COLO668 (cell line): ENCODE measurements at regions not wholly inside any gene's neighbourhood (a gene's known extent, or its start where the extent isn't known, plus 50 kb on each side); places are given as distances from the start of the nearest gene placed in this dataset.
"Not testable (repeated sequence)": the region's sequence is repeated elsewhere in the genome, so short reads cannot be mapped to it uniquely, and the experiment has no call there.

Experiments used
- DNase-seq: peaks from one replicate; lab custom pipeline; 2025; ENCODE audit not compliant: unreplicated experiment; lab: John Stamatoyannopoulos, UW

- DNase-seq, result no peak
Observed at GRCh38 chr1:87398641-87399040, 70.0 kb downstream of the LMO4 start.

- peak; percentile 71 for DNase-seq
Observed at GRCh38 chr1:87399264-87399663, 70.6 kb downstream of the LMO4 start.

GRCh38 chr1:87399701-87400100 is 71.0 kb downstream of the LMO4 start:
- DNase-seq, result peak; percentile 53

GRCh38 chr1:87400813-87401212 is 72.1 kb downstream of the LMO4 start:
- DNase-seq, result no peak

- DNase-seq, result no peak
Observed at GRCh38 chr1:87402241-87403002, 73.7 kb downstream of the LMO4 start.

- DNase-seq, result no peak
Observed at GRCh38 chr1:87403061-87403820, 74.6 kb downstream of the LMO4 start.

- no peak for DNase-seq
Observed at GRCh38 chr1:87404296-87404695, 75.6 kb downstream of the LMO4 start.

- no peak for DNase-seq
Observed at GRCh38 chr1:87408665-87409248, 80.1 kb downstream of the LMO4 start.

- peak; percentile 92 for DNase-seq
Observed at GRCh38 chr1:87410776-87411480, 82.2 kb downstream of the LMO4 start.

- not testable (repeated sequence) for DNase-seq
Observed at GRCh38 chr1:87413846-87414245, 85.2 kb downstream of the LMO4 start.

- DNase-seq, result no peak
Observed at GRCh38 chr1:87418048-87418447, 89.4 kb downstream of the LMO4 start.

- no peak for DNase-seq
Observed at GRCh38 chr1:87421809-87422208, 93.1 kb downstream of the LMO4 start.

- no peak for DNase-seq
Observed at GRCh38 chr1:87424541-87424940, 95.9 kb downstream of the LMO4 start.

- DNase-seq, result no peak
Observed at GRCh38 chr1:87426463-87427249, 98.0 kb downstream of the LMO4 start.

GRCh38 chr1:87428367-87428766 is 99.7 kb downstream of the LMO4 start:
- no peak for DNase-seq

GRCh38 chr1:87428883-87429282 is 100.2 kb downstream of the LMO4 start:
- no peak for DNase-seq

- no peak for DNase-seq
Observed at GRCh38 chr1:87432685-87433084, 104.0 kb downstream of the LMO4 start.

GRCh38 chr1:87433101-87433500 is 104.4 kb downstream of the LMO4 start:
- DNase-seq, result not testable (repeated sequence)

- no peak for DNase-seq
Observed at GRCh38 chr1:87435484-87435883, 106.8 kb downstream of the LMO4 start.

GRCh38 chr1:87436115-87436514 is 107.4 kb downstream of the LMO4 start:
- DNase-seq, result not testable (repeated sequence)

- no peak for DNase-seq
Observed at GRCh38 chr1:87436534-87436933, 107.9 kb downstream of the LMO4 start.
